ENCODE measurements at regions not wholly inside any gene's neighbourhood (a gene's known extent, or its start where the extent isn't known, plus 50 kb on each side); places are given as distances from the start of the nearest gene placed in this dataset.

- Histone ChIP-seq H3K27me3 (ENCODE audit: control insufficient read depth in 3 of 3, insufficient read depth in 3 of 3, low read length in 2 of 3) (peaks cover 12 to 23% (median 15%) of the 10 kb centered on the region in 3 donors), H3K27ac (ENCODE audit: low read depth in 1 of 2, low read length in 1 of 2) (no peak overlapping the region), H3K4me1 (ENCODE audit: control insufficient read depth in 5 of 5, insufficient read depth in 5 of 5, low read length in 5 of 5) (peaks cover 0 to under 1% (median 0%) of the 10 kb centered on the region in 5 donors), H3K9ac (ENCODE audit: insufficient read depth in 1 of 2, low read length in 2 of 2) (no peak overlapping the region), H3K4me3 (no peak overlapping the region), H3K9me3 (ENCODE audit: control insufficient read depth in 4 of 4, insufficient read depth in 3 of 4, low read length in 3 of 4) (peaks cover 0 to 3% (median 1%) of the 10 kb centered on the region in 4 donors), H3K36me3 (ENCODE audit: control insufficient read depth in 4 of 4, insufficient read depth in 4 of 4, low read length in 4 of 4) (no peaks in the 10 kb centered on the region)
- 30 to 43% methylated on average over 2 of the region's 2 CpGs for WGBS, 2 donors
- DNase-seq = no peak
- ATAC-seq (ENCODE audit: insufficient read depth, low FRiP score) = no peak
- no peak for TF ChIP-seq CTCF (IDR thresholded peaks at IDR 0.05; ENCODE audit: control extremely low read depth, extremely low read depth)
These were observed 816.1 kb upstream of the TMEM132C start for GRCh38 chr12:127450826-127451225.

- H3K4me3 ChIP-seq = no peak overlapping the region
- WGBS, 2 donors = 3 to 5% methylated on average over 64 to 85 of the region's 85 CpGs
- H3K27ac ChIP-seq (ENCODE audit: low read depth in 1 of 2, low read length in 1 of 2) = no peak overlapping the region
- no peaks in the 10 kb centered on the region for H3K36me3 ChIP-seq (ENCODE audit: control insufficient read depth in 4 of 4, insufficient read depth in 4 of 4, low read length in 4 of 4)
- TF ChIP-seq CTCF (IDR thresholded peaks at IDR 0.05; ENCODE audit: control extremely low read depth, extremely low read depth) = no peak
- peaks cover 0 to 11% (median 1%) of the 10 kb centered on the region in 4 donors for H3K9me3 ChIP-seq (ENCODE audit: control insufficient read depth in 4 of 4, insufficient read depth in 3 of 4, low read length in 3 of 4)
- no peak overlapping the region for H3K9ac ChIP-seq (ENCODE audit: insufficient read depth in 1 of 2, low read length in 2 of 2)
- DNase-seq = no peak
- no peak for ATAC-seq (ENCODE audit: insufficient read depth, low FRiP score)
- peaks cover 0 to 3% (median 0%) of the 10 kb centered on the region in 5 donors for H3K4me1 ChIP-seq (ENCODE audit: control insufficient read depth in 5 of 5, insufficient read depth in 5 of 5, low read length in 5 of 5)
- H3K27me3 ChIP-seq (ENCODE audit: control insufficient read depth in 3 of 3, insufficient read depth in 3 of 3, low read length in 2 of 3) = peaks cover 21 to 39% (median 22%) of the 10 kb centered on the region in 3 donors
These were observed 811.4 kb upstream of the TMEM132C start for GRCh38 chr12:127455347-127456265.

GRCh38 chr12:127457726-127458125 is 809.2 kb upstream of the TMEM132C start:
- WGBS, 2 donors = 81 to 88% methylated on average over 5 of the region's 5 CpGs
- Histone ChIP-seq H3K36me3 (ENCODE audit: control insufficient read depth in 4 of 4, insufficient read depth in 4 of 4, low read length in 4 of 4) (no peaks in the 10 kb centered on the region), H3K27ac (ENCODE audit: low read depth in 1 of 2, low read length in 1 of 2) (no peak overlapping the region), H3K4me3 (no peak overlapping the region), H3K9me3 (ENCODE audit: control insufficient read depth in 4 of 4, insufficient read depth in 3 of 4, low read length in 3 of 4) (peaks cover 0 to 11% (median 0%) of the 10 kb centered on the region in 4 donors), H3K4me1 (ENCODE audit: control insufficient read depth in 5 of 5, insufficient read depth in 5 of 5, low read length in 5 of 5) (peaks cover 0 to 3% (median 0%) of the 10 kb centered on the region in 5 donors), H3K9ac (ENCODE audit: insufficient read depth in 1 of 2, low read length in 2 of 2) (no peak overlapping the region), H3K27me3 (ENCODE audit: control insufficient read depth in 3 of 3, insufficient read depth in 3 of 3, low read length in 2 of 3) (peaks cover 21 to 39% (median 22%) of the 10 kb centered on the region in 3 donors)
- DNase-seq = no peak
- TF ChIP-seq CTCF (IDR thresholded peaks at IDR 0.05; ENCODE audit: control extremely low read depth, extremely low read depth) = no peak
- no peak for ATAC-seq (ENCODE audit: insufficient read depth, low FRiP score)
